ENCODE measurements at regions not wholly inside any gene's neighbourhood (a gene's known extent, or its start where the extent isn't known, plus 50 kb on each side); places are given as distances from the start of the nearest gene placed in this dataset.
"Not testable (repeated sequence)": the region's sequence is repeated elsewhere in the genome, so short reads cannot be mapped to it uniquely, and the experiment has no call there.

DNA sequence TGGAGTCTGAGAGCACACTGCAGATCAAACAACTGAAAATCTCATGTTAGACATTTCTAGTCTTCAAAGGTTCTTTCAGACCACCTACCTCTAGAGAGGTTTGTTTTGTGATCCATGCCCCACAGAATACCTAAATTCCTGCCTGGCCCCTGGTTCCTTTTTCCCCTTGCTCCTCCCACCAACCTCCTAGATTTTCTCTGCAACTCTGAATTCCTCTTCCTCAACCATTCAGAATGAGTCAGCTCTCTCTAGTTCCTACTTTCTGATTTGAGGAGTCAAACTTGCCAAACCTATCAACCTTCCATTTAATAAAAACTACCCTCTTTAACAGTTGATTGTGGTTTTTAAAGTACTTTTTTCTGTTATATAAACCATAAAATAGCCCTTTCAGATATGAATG lies 83.2 kb upstream of the ZNF462 start:
- Histone ChIP-seq H3K36me3 (no peaks in the 10 kb centered on the region), H3K27ac (no peak overlapping the region), H3K9me3 (no peaks in the 10 kb centered on the region), H3K4me3 (no peak overlapping the region), H3K27me3 (no peaks in the 10 kb centered on the region), H3K4me1 (no peaks in the 10 kb centered on the region)
- TF ChIP-seq, protein P1, sequence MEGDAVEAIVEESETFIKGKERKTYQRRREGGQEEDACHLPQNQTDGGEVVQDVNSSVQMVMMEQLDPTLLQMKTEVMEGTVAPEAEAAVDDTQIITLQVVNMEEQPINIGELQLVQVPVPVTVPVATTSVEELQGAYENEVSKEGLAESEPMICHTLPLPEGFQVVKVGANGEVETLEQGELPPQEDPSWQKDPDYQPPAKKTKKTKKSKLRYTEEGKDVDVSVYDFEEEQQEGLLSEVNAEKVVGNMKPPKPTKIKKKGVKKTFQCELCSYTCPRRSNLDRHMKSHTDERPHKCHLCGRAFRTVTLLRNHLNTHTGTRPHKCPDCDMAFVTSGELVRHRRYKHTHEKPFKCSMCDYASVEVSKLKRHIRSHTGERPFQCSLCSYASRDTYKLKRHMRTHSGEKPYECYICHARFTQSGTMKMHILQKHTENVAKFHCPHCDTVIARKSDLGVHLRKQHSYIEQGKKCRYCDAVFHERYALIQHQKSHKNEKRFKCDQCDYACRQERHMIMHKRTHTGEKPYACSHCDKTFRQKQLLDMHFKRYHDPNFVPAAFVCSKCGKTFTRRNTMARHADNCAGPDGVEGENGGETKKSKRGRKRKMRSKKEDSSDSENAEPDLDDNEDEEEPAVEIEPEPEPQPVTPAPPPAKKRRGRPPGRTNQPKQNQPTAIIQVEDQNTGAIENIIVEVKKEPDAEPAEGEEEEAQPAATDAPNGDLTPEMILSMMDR (IDR thresholded peaks at IDR 0.05) = no peak
- TF ChIP-seq POLR2A (IDR thresholded peaks at IDR 0.05) = no peak
- DNase-seq = no peak

DNA sequence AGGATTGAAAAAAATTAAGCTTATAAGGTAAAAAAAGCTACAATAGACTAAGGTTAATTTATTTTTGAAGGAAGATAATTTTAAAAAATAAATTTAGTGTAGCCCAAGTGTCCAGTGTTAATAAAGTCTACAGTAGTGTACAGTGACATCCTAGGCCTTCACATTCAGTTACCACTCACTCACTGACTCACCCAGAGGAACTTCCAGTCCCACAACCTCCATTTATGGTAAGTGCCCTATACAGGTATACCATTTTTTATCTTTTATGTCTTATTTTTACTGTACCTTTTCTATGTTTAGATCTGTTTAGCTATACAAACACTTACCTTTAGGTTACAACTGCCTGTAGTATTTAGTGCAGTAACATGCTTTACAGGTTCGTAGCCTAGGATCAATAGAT lies 79.8 kb upstream of the ZNF462 start:
- no peaks in the 10 kb centered on the region for H3K9me3 ChIP-seq
- no peak for DNase-seq
- no peaks in the 10 kb centered on the region for H3K27me3 ChIP-seq
- H3K27ac ChIP-seq = no peak overlapping the region
- no peaks in the 10 kb centered on the region for H3K4me1 ChIP-seq
- no peak overlapping the region for H3K4me3 ChIP-seq
- no peaks in the 10 kb centered on the region for H3K36me3 ChIP-seq
- no peak for TF ChIP-seq POLR2A (IDR thresholded peaks at IDR 0.05)
- TF ChIP-seq, protein P1 (IDR thresholded peaks at IDR 0.05) = no peak

DNA sequence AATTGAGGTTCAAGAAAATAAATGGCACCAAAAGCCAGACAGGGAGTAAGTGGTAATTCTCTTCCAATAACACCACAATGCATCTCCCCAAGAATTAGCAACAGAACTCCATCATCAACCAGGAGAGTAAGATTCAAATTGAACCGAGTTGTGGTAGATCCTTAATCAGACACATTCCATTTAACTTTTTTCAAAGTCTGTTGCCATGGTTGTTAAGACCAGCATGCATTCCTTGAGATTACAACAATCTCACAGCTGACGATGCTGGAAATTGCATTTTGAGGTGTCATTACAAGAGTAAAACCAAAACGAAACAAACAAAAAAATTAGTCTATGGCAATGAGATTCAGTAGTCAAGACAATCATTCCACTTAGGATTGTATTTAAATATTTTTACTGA lies 78.9 kb upstream of the ZNF462 start:
- no peak for DNase-seq
- H3K27me3 ChIP-seq = no peaks in the 10 kb centered on the region
- no peaks in the 10 kb centered on the region for H3K9me3 ChIP-seq
- H3K4me1 ChIP-seq = no peaks in the 10 kb centered on the region
- H3K36me3 ChIP-seq = no peaks in the 10 kb centered on the region
- H3K4me3 ChIP-seq = no peak overlapping the region
- H3K27ac ChIP-seq = no peak overlapping the region
- TF ChIP-seq, protein P1 (IDR thresholded peaks at IDR 0.05) = no peak
- no peak for TF ChIP-seq POLR2A (IDR thresholded peaks at IDR 0.05)

DNA sequence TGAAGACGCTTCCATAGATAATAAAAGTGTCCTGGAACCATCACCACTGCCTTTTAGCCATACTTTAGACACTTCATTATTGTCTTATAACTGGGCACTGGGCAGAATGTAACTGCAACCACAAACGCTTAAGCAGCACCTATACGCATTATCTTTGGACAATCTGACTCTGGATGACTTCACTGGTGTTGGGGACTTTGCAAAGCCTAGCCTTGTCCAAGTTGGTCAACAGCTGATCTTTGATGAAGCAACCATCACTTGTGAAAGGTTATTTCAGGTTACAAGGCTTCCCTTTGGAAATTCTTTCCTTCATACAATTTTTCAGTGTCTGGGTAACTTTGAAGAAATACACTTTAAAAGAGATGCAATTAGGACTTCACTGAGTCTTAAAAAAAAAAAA lies 77.8 kb upstream of the ZNF462 start:
- no peaks in the 10 kb centered on the region for H3K4me1 ChIP-seq
- H3K36me3 ChIP-seq = no peaks in the 10 kb centered on the region
- DNase-seq = no peak
- no peak overlapping the region for H3K4me3 ChIP-seq
- no peaks in the 10 kb centered on the region for H3K27me3 ChIP-seq
- TF ChIP-seq, protein P1 (IDR thresholded peaks at IDR 0.05) = no peak
- TF ChIP-seq POLR2A (IDR thresholded peaks at IDR 0.05) = no peak
- no peaks in the 10 kb centered on the region for H3K9me3 ChIP-seq
- H3K27ac ChIP-seq = no peak overlapping the region

DNA sequence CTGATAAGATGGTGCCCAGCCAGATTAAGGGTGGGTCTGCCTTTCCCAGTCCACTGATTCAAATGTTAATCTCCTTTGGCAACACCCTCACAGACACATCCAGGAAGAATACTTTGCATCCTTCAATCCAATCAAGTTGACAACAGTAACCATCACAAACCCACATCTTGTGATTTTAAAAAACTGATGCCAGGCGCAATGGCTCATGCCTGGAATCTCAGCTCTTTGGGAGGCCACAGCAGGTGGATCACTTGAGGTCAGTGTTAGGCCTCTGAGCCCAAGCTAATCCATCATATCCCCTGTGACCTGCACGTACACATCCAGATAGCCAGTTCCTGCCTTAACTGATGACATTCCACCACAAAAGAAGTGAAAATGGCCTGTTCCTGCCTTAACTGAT lies 74.9 kb upstream of the ZNF462 start:
- not testable (repeated sequence) for H3K36me3 ChIP-seq, DNase-seq, H3K9me3 ChIP-seq

DNA sequence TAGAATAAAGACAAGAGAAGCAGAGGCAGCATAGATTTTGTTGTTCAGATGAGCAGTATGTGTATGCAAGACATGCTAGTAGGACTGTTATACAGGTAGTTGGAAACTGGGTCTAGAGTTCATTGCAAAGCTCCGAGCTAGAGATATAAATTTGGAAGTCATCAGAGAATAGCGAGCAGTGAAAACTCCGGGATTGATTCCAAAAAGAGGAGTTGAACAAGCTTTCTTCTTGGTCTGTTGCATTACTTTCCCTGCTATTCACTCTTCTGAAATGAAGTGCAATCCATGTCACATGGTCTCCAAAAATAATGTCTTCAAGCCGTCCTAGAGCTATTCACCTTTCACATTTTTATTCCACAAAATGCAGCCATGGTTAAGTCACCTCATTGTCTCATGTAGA lies 67.9 kb upstream of the ZNF462 start:
- no peak overlapping the region for H3K4me3 ChIP-seq
- no peaks in the 10 kb centered on the region for H3K9me3 ChIP-seq
- DNase-seq = no peak
- no peak for TF ChIP-seq POLR2A (IDR thresholded peaks at IDR 0.05)
- TF ChIP-seq, protein P1 (IDR thresholded peaks at IDR 0.05) = no peak
- H3K27me3 ChIP-seq = no peaks in the 10 kb centered on the region
- H3K36me3 ChIP-seq = no peaks in the 10 kb centered on the region
- H3K27ac ChIP-seq = no peak overlapping the region
- H3K4me1 ChIP-seq = no peaks in the 10 kb centered on the region

More for the DNA sequence above, 74.9 kb upstream of the ZNF462 start:
- H3K4me1 ChIP-seq, H3K27ac ChIP-seq, H3K27me3 ChIP-seq, H3K4me3 ChIP-seq: not testable (repeated sequence)

Measured in Peyer's patch (tissue), 4 donors.